Trophoblast cell (in vitro differentiated cells and primary cell): ENCODE measurements at regions not wholly inside any gene's neighbourhood (a gene's known extent, or its start where the extent isn't known, plus 50 kb on each side); places are given as distances from the start of the nearest gene placed in this dataset.

ENCODE experiments used
- DNase-seq, 2 donors: peaks; one replicate each; pipeline ENCODE4 v3.0.0-alpha.2; 2016
- H2AFZ ChIP-seq: 2 replicates; pipeline ENCODE4 v1.6.1; 2013; ENCODE audit warnings: low read length, moderate library complexity, mild to moderate bottlenecking; ENCODE audit not compliant: insufficient read depth, poor library complexity
- H2AK5ac ChIP-seq: 2 replicates; pipeline ENCODE4 v1.6.1; 2013; ENCODE audit warnings: mild to moderate bottlenecking, low read length
- H2BK120ac ChIP-seq: 2 replicates; pipeline ENCODE4 v1.6.1; 2013; ENCODE audit warnings: low read length, mild to moderate bottlenecking, moderate library complexity; ENCODE audit not compliant: insufficient read depth, poor library complexity
- H2BK12ac ChIP-seq: 2 replicates; pipeline ENCODE4 v1.6.1; 2013; ENCODE audit warnings: mild to moderate bottlenecking, low read length, moderate library complexity
- H2BK5ac ChIP-seq: 2 replicates; pipeline ENCODE4 v1.6.1; 2013; ENCODE audit warnings: low read length, low read depth, moderate library complexity, mild to moderate bottlenecking; ENCODE audit not compliant: poor library complexity
- H3K14ac ChIP-seq: 2 replicates; pipeline ENCODE4 v1.6.1; 2013; ENCODE audit warnings: mild to moderate bottlenecking, low read length
- H3K18ac ChIP-seq: 2 replicates; pipeline ENCODE4 v1.6.1; 2013; ENCODE audit warnings: mild to moderate bottlenecking, low read length
- H3K23ac ChIP-seq: 2 replicates; pipeline ENCODE4 v1.6.1; 2013; ENCODE audit warnings: low read length
- H3K27ac ChIP-seq: 2 replicates; pipeline ENCODE4 v1.5.1; 2013; ENCODE audit warnings: low read depth, mild to moderate bottlenecking, inconsistent platforms, low read length, moderate library complexity
- H3K27me3 ChIP-seq: 2 replicates; pipeline ENCODE4 v1.6.1; 2013; ENCODE audit warnings: inconsistent platforms, mild to moderate bottlenecking, low read length, moderate library complexity; ENCODE audit not compliant: insufficient read depth
- H3K36me3 ChIP-seq, 2 experiments: 1 replicate in 1 of 2; 2 replicates in 1 of 2; pipeline ENCODE4 v1.6.1; 2013; ENCODE audit warnings: low read length in 2 of 2, mild to moderate bottlenecking in 2 of 2, moderate library complexity in 1 of 2; ENCODE audit not compliant: insufficient read depth in 2 of 2, control insufficient read depth in 1 of 2
- H3K4ac ChIP-seq: 2 replicates; pipeline ENCODE4 v1.6.1; 2013; ENCODE audit warnings: low read depth, mild to moderate bottlenecking, low read length, moderate library complexity
- H3K4me1 ChIP-seq, 2 experiments: 1 replicate in 1 of 2; 2 replicates in 1 of 2; pipeline ENCODE4 v1.6.1; 2013; ENCODE audit warnings: low read length in 2 of 2, mild to moderate bottlenecking in 2 of 2, moderate library complexity in 1 of 2; ENCODE audit not compliant: insufficient read depth in 2 of 2, control insufficient read depth in 1 of 2
- H3K4me2 ChIP-seq: 2 replicates; pipeline ENCODE4 v1.6.1; 2013; ENCODE audit warnings: inconsistent platforms, mild to moderate bottlenecking, low read length, moderate library complexity
- H3K4me3 ChIP-seq: 2 replicates; pipeline ENCODE4 v1.5.1; 2013; ENCODE audit warnings: mild to moderate bottlenecking, low read depth, low read length, inconsistent platforms
- H3K79me1 ChIP-seq: one replicate; pipeline ENCODE4 v1.6.1; 2013; ENCODE audit warnings: low read length
- H3K79me2 ChIP-seq: 2 replicates; pipeline ENCODE4 v1.6.1; 2013; ENCODE audit warnings: low read length, mild to moderate bottlenecking; ENCODE audit not compliant: control insufficient read depth, insufficient read depth, poor library complexity
- H3K9ac ChIP-seq: 2 replicates; pipeline ENCODE4 v1.6.1; 2013; ENCODE audit warnings: mild to moderate bottlenecking, low read length
- H3K9me3 ChIP-seq: 2 replicates; pipeline ENCODE4 v1.6.1; 2013; ENCODE audit warnings: low read depth, mild to moderate bottlenecking, control low read depth, inconsistent platforms, low read length; ENCODE audit not compliant: insufficient read depth
- H4K12ac ChIP-seq: 2 replicates; pipeline ENCODE4 v1.6.1; 2013; ENCODE audit warnings: low read depth, mild to moderate bottlenecking, low read length, moderate library complexity
- H4K8ac ChIP-seq: 2 replicates; pipeline ENCODE4 v1.6.1; 2013; ENCODE audit warnings: low read depth, mild to moderate bottlenecking, low read length, moderate library complexity
- H4K91ac ChIP-seq: one replicate; pipeline ENCODE4 v1.6.1; 2013; ENCODE audit warnings: low read depth, mild to moderate bottlenecking, low read length, moderate library complexity
- WGBS: extraction: QIAGEN DNeasy Blood & Tissue Kit; methylation state at CpG from one replicate; pipeline ENCODE4 v1.1.7; 2013; ENCODE audit warnings: missing lambda C conversion rate; ENCODE audit not compliant: insufficient read length, insufficient coverage; ENCODE audit errors: extremely low coverage; 5-methylcytosine and 5-hydroxymethylcytosine counted together

- no peak overlapping the region for H3K27ac ChIP-seq
- H3K9me3 ChIP-seq: peaks cover 2% of the 10 kb centered on the region
- no peak overlapping the region for H3K4me3 ChIP-seq
- no peak overlapping the region for H3K4ac ChIP-seq
- H3K9ac ChIP-seq: no peak overlapping the region
- H2AK5ac ChIP-seq: no peak overlapping the region
- no peak overlapping the region for H3K18ac ChIP-seq
- no peaks in the 10 kb centered on the region for H3K27me3 ChIP-seq
- no peak overlapping the region for H3K23ac ChIP-seq
- H2AFZ ChIP-seq: no peak overlapping the region
- H4K12ac ChIP-seq: no peak overlapping the region
- no peak overlapping the region for H3K4me2 ChIP-seq
- WGBS: no CpG with 5 or more reads among the region's 7 CpGs
- no peaks in the 10 kb centered on the region for H3K79me2 ChIP-seq
- no peak overlapping the region for H2BK5ac ChIP-seq
- H3K14ac ChIP-seq: no peak overlapping the region
- no peak overlapping the region for H4K91ac ChIP-seq
- H4K8ac ChIP-seq: no peak overlapping the region
- no peaks in the 10 kb centered on the region for H3K4me1 ChIP-seq
- H2BK120ac ChIP-seq: no peak overlapping the region
- H2BK12ac ChIP-seq: no peak overlapping the region
- peaks cover 0 to 3% of the 10 kb centered on the region in 2 experiments for H3K36me3 ChIP-seq
- peaks cover 2% of the 10 kb centered on the region for H3K79me1 ChIP-seq
- DNase-seq: no peak
Observed at GRCh38 chr6:25137480-25137879, 141.7 kb upstream of the CARMIL1 start.

DNA sequence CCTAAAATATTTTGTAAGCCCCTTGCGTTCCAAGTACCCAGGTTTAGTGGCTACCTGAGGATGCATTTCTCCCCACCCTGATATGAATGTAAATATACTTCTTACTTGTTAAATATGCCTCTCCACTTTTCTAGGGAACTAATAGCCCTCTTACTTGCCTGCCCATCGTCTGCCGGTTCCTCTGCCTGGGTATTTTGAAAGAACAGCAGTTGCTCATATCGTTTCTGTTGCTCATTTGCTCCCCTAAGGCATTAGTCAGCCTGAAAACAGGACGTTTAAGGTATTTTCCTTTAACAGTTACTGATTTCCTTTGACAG, 141.3 kb upstream of the CARMIL1 start:
- no peak for DNase-seq
- H3K79me2 ChIP-seq: no peaks in the 10 kb centered on the region
- no peak overlapping the region for H3K27ac ChIP-seq
- no peak overlapping the region for H3K4me3 ChIP-seq
- no peak overlapping the region for H2BK5ac ChIP-seq
- H3K36me3 ChIP-seq: no peaks in the 10 kb centered on the region
- H3K9me3 ChIP-seq: no peaks in the 10 kb centered on the region
- H4K8ac ChIP-seq: no peak overlapping the region
- H3K9ac ChIP-seq: no peak overlapping the region
- no peak overlapping the region for H2AFZ ChIP-seq
- no peak overlapping the region for H2BK12ac ChIP-seq
- H2BK120ac ChIP-seq: no peak overlapping the region
- H3K23ac ChIP-seq: no peak overlapping the region
- no peak overlapping the region for H3K4me2 ChIP-seq
- H3K27me3 ChIP-seq: no peaks in the 10 kb centered on the region
- no CpG with 5 or more reads among the region's 5 CpGs for WGBS
- no peak overlapping the region for H2AK5ac ChIP-seq
- no peak overlapping the region for H3K4ac ChIP-seq
- H3K4me1 ChIP-seq: no peaks in the 10 kb centered on the region
- H4K91ac ChIP-seq: no peak overlapping the region
- H3K14ac ChIP-seq: no peak overlapping the region
- H3K18ac ChIP-seq: no peak overlapping the region
- H4K12ac ChIP-seq: no peak overlapping the region
- peaks cover 2% of the 10 kb centered on the region for H3K79me1 ChIP-seq

- Histone ChIP-seq H4K91ac (no peak overlapping the region), H2BK5ac (no peak overlapping the region), H2AFZ (no peak overlapping the region), H3K4me2 (no peak overlapping the region), H2BK120ac (no peak overlapping the region), H3K79me1 (peaks cover 2% of the 10 kb centered on the region), H3K4me3 (no peak overlapping the region), H3K9ac (no peak overlapping the region), H3K36me3 (no peaks in the 10 kb centered on the region), H3K18ac (no peak overlapping the region), H3K9me3 (no peaks in the 10 kb centered on the region), H4K8ac (no peak overlapping the region), H3K4me1 (no peaks in the 10 kb centered on the region), H4K12ac (no peak overlapping the region), H3K23ac (no peak overlapping the region), H3K27me3 (no peaks in the 10 kb centered on the region), H3K27ac (no peak overlapping the region), H3K79me2 (no peaks in the 10 kb centered on the region), H3K4ac (no peak overlapping the region), H3K14ac (no peak overlapping the region), H2AK5ac (no peak overlapping the region), H2BK12ac (no peak overlapping the region)
- no CpG with 5 or more reads among the region's 7 CpGs for WGBS
- peak in 1 of 2 donors; percentile 27 for DNase-seq
Observed at GRCh38 chr6:25138233-25138933, 140.8 kb upstream of the CARMIL1 start.

- no peak overlapping the region for H4K12ac ChIP-seq
- H2BK5ac ChIP-seq: no peak overlapping the region
- no peaks in the 10 kb centered on the region for H3K79me2 ChIP-seq
- H3K27ac ChIP-seq: no peak overlapping the region
- no peaks in the 10 kb centered on the region for H3K9me3 ChIP-seq
- H3K27me3 ChIP-seq: no peaks in the 10 kb centered on the region
- no peak overlapping the region for H2AFZ ChIP-seq
- H3K4me2 ChIP-seq: no peak overlapping the region
- no peak for DNase-seq
- H2BK120ac ChIP-seq: no peak overlapping the region
- H3K14ac ChIP-seq: no peak overlapping the region
- no peak overlapping the region for H3K18ac ChIP-seq
- H2AK5ac ChIP-seq: no peak overlapping the region
- H3K4me3 ChIP-seq: no peak overlapping the region
- no peaks in the 10 kb centered on the region for H3K36me3 ChIP-seq
- no peak overlapping the region for H3K9ac ChIP-seq
- no CpG with 5 or more reads among the region's 2 CpGs for WGBS
- H2BK12ac ChIP-seq: no peak overlapping the region
- no peak overlapping the region for H3K23ac ChIP-seq
- peaks cover 2% of the 10 kb centered on the region for H3K79me1 ChIP-seq
- H4K8ac ChIP-seq: no peak overlapping the region
- no peak overlapping the region for H4K91ac ChIP-seq
- H3K4ac ChIP-seq: no peak overlapping the region
- no peaks in the 10 kb centered on the region for H3K4me1 ChIP-seq
Observed at GRCh38 chr6:25138934-25139415, 140.2 kb upstream of the CARMIL1 start.
